GM19328 (cell line): ENCODE measurements at regions not wholly inside any gene's neighbourhood (a gene's known extent, or its start where the extent isn't known, plus 50 kb on each side); places are given as distances from the start of the nearest gene placed in this dataset.

ENCODE experiments used
- ATAC-seq: cut with Tn5 transposase; IDR thresholded peaks from one replicate; pipeline ENCODE4 v1.9.1; 2021; ENCODE audit warnings: mild to moderate bottlenecking, moderate library complexity; ENCODE audit not compliant: unreplicated experiment

DNA sequence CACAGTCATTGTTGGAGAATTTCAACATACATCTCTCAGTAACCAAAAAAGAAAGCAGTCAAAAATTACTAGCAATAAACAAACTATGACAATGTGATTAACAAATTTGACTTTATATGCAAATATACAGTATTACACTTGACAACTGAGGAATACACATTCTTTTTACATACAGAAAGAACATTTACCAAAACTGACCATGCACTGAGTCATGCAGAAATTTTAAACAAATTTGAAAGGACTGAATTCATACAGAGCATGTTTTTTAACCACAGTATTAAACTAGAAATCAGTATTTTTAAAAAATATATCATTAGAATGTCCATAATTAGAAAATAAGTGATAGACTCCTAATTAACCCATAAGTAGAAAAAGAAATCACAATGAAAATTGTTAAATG, 420.1 kb downstream of the TBC1D4 start:
- ATAC-seq: no peak

DNA sequence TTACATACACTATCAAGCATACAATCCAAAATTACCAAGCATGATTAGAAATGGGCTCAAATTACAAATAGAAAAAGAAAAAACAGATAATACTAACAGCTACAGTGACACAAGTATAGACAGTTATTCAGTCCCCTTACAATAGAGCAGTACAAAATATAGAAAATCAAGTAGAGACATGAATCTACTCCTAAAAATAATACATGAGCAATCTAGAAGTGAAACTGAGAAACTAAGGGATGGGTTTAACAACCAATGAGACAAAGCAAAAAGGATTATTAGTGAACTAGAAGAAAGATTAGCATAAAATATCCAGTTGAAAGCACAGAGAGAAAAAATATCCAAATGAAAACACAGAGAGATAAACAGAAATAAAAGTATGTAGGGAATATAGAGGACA, 426.7 kb downstream of the TBC1D4 start:
- ATAC-seq: no peak

DNA sequence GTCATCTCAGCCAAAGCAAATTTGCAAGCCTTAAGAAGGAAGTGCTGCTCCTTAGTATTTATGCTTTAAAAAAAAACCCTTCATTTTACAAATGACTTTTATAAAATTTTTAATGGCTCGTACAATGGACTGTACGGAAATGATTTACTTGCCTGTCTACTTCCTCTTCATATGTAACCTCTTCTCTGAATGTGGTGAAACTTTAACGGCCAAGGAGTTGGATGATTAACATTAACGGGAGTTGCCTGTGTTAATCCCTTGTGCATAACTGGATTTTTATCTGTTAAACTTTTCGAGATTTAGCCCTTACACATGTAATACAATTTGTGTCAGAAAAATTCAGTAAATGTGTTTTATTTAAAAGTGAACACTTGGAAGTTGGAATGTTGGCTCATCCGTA, 429.4 kb downstream of the TBC1D4 start:
- no peak for ATAC-seq

DNA sequence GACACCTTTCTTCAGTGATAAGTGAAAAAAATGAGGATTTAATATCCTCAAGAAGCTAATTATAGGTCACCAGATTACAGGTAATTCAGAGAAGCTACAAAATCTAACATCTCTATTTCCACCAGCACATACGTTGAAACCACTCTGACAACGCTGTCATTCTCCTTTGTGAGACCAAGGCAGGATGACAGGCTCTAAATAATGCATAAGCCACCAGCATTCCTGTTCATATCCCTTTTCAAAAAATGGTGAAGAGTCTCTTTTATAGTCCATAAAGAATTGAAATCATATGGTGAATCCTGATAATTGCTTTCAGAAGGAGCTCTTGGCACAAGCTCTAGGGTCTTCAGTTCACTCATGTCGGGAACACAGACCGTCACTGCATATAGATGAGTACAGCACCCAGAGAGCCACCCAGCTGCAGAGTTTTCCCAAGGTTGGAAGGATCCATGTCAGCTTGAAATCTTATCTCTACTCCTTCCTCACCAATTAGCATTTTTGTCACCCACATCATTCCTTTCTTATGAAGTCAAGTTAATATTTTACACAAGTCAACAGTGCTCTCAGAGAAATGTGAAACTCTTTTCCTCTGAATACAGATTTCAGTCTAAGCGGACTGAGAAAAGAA, 431.4 kb downstream of the TBC1D4 start:
- ATAC-seq: no peak

DNA sequence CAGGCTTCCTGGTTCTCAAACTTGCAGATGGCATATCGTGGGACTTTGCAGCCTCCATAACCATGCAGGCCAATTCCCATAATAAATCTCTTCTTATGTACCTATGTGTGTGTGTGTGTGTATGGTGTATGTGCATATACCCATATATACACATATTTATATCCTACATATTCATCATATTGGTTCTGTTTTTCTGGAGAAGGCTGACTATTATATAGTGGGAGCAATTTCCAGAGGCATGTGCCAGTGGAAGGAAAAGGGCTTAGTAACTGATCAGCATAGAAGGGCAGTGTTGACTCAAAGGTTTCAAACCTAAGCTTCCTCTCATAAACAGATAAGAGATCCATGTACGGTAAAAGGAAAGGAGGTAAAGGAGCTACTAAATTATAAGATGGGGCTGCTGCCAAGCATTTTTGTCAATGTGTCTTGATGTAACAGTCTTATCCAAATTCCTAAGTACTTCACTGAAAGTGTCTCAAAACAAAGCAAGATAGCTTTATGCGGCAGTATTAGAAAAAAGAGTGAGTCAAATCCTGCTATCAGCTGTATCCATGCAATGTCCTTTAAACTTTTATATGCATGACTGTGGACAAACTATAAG, 432.1 kb downstream of the TBC1D4 start:
- no peak for ATAC-seq

DNA sequence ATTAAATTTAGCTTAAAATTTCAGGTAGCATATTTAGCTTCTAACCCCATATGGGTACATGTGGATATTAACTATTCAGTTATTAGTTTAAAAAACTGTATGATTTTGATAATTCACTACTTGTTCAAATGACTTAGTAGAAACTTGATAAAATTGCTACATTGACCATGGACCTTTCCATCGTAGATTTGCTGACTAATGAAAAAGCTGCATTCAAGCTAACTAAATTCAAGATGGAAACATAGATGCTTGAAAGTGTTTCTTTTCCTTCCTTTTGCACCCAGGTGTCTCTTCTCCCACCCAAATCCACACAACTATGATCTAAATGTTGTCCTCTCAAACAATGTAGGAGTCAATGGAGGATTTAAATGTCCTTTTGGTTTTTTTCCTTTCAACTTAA, 439.2 kb downstream of the TBC1D4 start:
- no peak for ATAC-seq

DNA sequence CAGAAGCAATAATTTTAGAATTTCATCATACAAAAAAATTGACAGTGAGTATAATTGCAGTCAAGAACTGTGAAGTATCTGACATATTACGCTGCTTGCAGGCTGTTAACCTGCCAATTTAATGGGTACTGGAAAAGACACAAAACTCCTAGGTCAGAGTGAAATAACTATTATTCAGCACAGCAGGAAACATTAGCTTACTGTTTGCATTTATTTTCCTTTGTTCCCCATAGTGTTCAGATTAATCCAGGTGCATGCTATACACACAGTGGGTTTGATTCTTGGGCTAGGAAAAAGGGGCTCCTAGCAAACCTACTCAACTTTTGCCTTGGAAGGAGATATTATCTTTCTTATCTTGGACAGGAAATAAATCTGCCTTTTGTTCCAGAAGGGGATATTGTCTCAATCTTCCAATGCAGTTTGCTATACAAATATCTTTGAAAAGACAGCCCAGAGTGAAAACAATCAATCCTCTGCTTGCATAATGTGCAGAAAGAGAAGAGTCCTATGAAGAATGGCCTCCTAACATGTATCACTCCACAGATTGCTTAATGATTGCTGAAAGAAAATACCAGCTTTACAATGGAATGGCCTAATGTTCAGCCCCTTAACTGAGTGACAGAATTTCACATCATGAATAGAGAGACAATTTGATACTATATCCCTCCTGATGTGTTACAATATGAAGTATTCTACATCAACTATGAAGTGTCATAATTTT, 443.4 kb downstream of the TBC1D4 start:
- no peak for ATAC-seq

DNA sequence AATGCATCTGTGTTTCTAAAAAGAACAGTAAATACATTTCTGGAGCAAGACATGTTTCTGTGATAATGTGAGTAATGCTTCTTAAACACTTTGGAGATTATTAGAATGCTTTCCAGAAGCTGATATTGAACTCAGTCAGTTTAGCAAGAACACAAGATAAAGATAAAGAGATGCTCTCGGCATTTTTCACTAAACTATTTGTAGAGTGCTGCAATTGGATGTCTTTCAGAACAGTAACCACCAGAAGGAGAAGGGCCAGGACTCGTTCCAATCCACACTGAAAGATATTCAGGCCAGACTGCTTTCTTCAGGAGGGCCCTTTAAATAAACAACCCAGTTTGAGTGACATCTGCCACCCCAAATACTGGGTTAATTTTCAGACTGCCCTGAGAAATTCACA, 456.0 kb downstream of the TBC1D4 start:
- no peak for ATAC-seq

DNA sequence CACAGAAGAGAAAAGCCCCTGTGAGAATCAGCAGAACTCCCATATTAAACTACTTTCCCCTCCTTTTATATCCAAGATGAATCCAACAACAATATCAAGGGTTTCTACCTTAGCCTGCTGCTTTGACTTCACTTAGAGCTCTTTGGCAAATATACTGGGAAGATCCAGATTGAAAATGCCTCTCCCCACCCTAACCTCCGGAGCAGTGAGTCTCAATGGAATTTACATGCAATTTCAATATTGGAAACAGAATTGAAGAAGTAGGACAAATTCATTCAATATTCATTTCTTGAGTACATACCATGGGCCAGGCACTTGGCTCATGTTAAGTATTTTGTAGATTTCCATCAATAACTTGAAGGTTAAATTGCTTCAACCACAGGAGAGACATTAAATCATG, 457.4 kb downstream of the TBC1D4 start:
- ATAC-seq: no peak

DNA sequence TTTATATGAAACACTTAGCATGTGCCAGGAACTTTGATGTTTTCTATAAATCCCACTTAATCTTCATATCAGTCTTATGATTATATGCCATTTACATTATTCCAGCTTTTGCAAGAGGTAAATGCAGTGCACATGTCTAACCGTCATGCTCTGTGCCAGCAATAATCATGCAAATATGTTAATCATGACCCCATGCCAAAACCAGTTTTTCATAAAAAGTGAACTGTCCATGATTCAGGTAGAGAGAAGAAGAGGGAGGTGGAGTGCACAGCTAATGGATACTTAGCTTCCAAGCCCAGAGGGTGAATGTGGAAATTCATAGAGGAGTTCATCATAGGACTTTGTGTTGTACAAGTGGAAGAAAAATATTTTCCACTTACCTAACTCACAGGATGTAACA, 458.4 kb downstream of the TBC1D4 start:
- no peak for ATAC-seq

DNA sequence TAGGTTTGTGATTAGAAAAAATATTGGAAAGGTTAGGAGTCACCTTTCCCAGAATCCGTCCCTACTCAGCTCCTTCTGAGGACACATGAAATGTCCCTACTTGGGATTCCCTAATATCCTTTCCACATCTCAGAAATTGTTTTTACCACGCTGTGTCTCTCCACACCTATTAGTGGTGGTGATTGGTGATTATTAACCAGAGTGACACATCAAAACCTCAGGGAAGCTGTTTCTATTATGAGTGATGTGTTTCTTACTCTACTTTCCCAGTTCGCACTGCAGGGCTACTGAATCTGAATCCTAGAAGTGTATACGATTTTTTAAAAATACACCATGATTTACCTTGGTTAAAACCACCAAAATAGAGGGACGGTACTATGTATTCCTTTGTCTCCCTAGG, 460.8 kb downstream of the TBC1D4 start:
- no peak for ATAC-seq

DNA sequence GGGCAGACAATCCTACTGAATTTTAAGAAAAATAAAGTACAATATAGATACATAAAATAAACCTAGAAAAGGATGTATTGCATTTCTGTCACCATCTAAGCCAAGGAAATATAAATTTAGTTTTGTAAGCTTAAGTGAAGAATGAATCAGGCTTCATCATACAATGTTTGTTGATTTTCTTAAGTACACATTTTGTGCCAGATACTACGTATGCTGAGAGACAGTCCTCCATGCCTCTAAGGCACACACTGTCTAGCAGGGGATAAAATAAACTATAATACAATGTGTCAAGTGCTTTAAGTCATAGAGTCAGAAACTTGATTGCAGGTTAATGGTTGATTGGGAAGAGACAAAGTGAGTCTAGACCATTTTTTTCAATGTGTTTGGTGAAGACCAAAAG, 465.7 kb downstream of the TBC1D4 start:
- ATAC-seq: no peak

DNA sequence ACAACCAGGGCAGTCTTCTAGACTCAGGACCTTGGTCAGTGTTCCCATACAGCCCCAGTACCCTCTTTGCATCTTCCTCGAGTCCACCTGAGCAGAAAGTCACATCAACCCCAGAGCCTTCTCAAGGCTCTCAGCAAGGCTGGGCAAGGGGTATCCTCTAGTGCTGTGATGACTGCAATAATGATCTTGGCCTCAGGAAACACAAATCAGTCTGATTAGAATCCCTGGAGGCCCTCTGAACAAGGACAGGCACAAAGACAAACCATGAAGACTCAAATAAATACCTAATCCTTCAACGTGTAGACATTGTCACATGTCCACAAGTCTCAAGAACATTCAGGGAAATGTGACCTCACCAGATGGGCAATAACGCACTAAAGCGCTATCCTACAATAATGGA, 468.2 kb downstream of the TBC1D4 start:
- no peak for ATAC-seq

DNA sequence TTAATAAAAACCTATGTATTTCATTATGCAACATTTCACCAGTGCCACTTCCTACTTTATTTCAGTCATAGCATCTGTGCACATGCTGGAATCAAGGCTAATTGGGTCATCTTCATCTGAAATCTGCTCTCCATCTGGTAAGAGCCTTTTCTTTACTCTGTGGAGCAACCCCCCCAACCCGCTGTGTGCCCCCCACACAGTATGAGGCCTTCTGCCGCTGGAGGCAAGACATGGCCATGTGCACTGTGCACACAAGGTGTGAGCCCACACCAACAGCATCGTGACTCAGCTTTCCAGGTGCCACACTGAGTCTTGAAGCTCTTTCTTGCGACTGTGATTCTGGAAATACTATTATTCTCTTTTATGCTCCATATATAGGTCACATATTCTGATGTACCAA, 471.0 kb downstream of the TBC1D4 start:
- no peak for ATAC-seq

DNA sequence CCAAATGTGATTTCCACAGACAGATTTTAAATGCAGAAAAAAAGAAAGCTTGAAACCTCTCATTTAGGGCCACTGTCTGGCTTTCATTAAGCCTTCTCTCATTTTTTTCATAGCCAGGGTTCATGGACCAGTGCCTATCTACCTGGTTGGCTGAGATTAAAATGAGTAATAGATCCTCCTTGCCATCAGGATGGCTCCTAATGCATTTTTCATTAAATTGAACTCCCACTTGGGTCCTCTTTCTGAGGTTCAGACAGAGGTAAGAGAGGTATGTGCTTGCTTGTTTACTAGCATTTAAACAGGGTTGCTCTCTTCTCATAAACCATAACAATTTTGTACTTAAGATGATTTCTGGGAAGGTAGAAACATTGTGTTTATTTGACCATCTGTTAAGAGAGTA, 473.0 kb downstream of the TBC1D4 start:
- no peak for ATAC-seq

DNA sequence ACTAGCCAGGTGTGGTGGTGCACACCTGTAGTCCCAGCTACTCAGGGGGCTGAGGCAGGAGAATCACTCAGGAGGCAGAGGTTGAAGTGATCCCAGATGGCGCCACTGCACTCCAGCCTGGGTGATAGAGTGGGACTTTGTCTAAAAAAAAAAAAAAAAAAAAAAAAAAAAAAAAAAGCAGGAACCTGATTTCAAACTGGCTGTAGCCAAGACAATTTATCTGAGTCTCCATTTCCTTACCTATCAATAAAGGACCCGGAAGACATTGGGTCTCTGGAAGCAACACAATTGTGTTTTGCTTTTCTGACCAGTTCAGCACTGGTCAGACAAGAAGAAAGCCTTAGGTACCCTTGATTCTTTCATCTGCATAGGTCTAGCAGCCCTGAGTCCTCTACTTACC, 491.0 kb downstream of the TBC1D4 start:
- ATAC-seq: no peak

DNA sequence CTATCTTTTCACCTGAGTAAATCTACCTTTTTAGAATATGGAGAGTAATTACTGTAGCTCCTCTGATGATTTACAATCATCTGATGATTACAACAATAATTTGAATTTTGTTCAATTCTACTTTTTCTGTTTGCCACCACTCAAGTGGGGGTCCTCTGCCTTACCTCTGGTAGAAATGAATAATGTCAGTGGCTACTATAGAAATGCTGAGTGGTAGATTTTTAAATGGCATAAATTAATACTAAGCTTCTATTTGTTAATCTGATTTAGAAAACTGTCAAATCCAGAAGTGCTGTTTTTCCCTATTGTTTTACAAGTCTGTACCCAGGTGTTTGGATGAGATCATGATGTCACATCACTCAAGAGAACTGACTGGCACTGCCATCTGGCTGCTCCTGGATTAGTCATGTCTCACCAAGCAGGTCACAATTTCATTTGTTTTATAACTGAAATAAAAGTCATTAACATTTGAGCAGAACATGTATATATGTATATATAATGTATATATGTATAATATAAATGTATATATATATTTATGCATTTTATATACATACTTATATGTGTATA, 494.8 kb downstream of the TBC1D4 start:
- ATAC-seq: no peak

DNA sequence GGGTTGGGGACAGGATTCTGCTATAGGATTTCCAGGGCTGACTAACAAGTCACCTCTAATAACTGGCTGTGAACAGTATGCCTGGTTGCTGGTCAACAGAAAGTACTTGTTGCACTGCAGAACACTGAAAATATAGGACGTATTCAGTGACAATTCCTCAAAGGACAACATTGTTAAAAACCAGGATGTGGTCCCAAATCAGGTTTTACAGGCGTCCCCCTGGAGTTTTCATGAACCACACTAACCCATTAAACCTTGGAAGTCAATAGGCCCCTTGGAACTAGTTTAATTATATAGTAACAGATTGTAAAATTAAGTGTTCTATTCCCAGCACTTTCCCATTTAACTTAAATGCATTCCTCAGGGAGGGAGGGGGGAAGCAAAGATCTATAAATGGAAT, 495.4 kb downstream of the TBC1D4 start:
- ATAC-seq: no peak

DNA sequence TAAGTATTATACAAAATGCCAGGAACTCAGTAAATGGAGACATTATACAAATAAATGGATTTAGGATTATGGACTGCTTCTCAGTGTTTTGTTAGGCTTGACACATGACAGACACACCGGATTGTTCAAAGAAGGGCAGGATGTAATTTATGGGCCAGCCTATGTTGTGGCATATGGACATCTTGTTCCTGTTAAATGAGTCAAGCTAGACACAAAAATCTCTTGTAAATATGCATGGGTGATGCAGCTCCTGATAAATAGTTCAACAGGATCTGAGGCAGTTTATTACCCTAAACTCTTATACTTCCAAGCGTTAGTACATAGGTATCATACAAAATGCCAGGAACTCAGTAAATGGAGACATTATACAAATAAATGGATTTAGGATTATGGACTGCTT, 502.3 kb downstream of the TBC1D4 start:
- no peak for ATAC-seq

DNA sequence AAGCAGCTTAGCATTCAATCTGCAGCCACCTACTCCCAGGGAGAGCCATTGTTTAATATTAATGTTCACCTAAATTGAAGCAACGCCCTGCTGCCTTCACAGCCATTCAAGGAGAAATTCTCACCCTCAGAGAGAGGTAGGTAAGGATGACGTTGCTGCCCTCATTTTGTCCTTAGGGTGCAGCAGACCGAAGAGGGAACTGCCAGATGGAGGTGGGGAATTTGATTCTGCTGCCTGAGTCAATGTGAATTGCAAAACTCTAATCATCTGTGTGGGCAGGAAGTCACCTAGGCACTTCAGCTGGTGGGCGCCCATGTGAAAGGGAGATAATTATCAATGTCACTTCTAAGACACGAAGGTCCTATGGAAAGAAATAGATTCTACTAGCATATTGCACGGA, 503.4 kb downstream of the TBC1D4 start:
- ATAC-seq: no peak

DNA sequence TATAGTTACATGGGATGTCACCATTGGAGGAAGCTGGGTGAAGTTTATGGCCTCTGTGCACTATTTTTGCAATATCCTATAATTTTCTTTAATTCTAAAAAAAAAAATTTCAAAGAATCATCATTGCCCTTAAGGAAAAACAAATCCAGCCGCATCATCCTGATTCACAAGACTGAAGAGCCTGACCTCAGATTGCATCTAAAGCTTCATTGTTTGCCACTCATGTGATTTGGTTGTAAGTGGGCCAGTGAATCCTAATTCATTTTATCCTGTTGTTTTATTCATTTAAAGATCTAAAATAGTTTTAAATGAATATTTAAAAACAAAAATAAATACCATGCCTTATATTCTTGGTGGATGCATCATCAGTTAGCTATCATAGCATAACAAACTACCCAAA, 504.5 kb downstream of the TBC1D4 start:
- ATAC-seq: no peak

DNA sequence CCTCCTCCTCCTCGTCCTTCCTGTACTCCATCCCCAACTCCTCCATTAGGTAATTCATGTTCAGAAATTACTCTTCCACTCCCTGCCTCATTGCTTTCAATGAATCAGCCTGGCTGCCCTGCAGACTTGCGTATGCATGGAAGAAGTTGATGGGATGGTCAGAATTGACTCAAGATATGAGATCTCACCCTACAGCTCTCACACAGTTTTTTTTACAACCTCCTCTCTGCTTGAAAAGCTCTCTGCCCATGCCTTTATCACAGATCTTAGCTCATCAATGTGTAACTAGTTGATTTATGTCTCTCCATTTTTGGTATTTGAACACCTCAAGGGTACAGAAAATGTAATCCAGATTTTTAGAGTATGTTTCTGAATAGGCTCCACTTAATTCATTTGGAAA, 506.9 kb downstream of the TBC1D4 start:
- ATAC-seq: no peak
